ENCODE measurements at regions not wholly inside any gene's neighbourhood (a gene's known extent, or its start where the extent isn't known, plus 50 kb on each side); places are given as distances from the start of the nearest gene placed in this dataset.

DNA sequence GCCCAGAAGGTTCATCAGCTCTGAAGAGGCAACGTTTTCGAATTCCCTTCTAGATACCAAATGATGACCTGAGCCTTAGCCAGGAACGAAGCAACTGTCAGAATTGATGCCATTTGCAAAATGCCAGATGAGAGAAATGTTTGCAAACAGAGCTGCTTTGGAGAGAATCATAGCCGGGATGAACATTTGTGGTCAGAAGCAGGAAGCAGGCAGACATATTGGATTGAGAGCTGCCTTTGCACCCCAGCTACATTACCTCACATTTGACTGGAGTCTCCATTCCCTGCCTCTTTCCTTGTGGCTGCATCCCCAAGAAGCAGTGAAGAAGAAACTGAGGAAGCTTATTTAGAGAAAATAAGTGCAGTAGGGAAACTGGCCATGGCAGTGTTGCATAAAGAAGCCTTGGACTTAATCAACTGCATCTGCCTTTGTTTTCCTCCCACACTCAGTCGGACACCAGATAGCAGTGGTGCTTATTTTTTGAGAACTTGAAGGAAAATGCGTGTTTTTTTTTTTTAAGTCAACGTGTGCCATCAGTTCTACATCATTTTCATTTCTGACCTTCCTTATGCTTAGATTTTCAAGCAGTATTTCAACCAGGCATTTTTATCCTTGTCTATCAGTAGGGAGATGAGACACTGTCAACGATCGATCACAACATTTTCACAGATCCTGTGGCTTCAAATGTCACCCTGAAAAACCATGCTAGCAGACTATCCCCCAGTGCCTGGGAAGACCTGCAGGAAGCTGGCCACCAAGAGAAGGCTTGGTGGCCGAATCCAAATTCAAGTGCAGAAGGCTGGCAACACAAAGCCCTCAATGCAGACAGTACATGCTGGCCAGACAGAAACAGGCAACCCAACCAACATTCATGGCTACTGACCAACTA is 541.2 kb upstream of the JARID2 start:
- Histone ChIP-seq H3K79me2 (ENCODE audit: control insufficient read depth, insufficient read depth, low read length) (no peaks in the 10 kb centered on the region), H3K9me3 (ENCODE audit: control insufficient read depth, insufficient read depth, low read depth, low read length) (no peaks in the 10 kb centered on the region), H3K36me3 (ENCODE audit: control insufficient read depth, insufficient read depth, low read length) (no peaks in the 10 kb centered on the region), H3K9ac (ENCODE audit: insufficient read depth, low read length) (no peak overlapping the region), H3K4me1 (ENCODE audit: control insufficient read depth, extremely low read depth, insufficient read depth, low read length) (peaks cover 12% of the 10 kb centered on the region), H3K4me2 (ENCODE audit: extremely low read depth, insufficient read depth, low read length) (no peak overlapping the region), H4K20me1 (ENCODE audit: control insufficient read depth, extremely low read depth, insufficient read depth, low read length) (no peaks in the 10 kb centered on the region), H2AFZ (ENCODE audit: low read length) (no peak overlapping the region), H3K4me3 (replicated peaks in 1 of 4; ENCODE audit: control extremely low read depth in 1 of 4, insufficient read depth in 1 of 4, low read depth in 3 of 4, low read length in 4 of 4) (no peak overlapping the region), H3K27me3 (ENCODE audit: control insufficient read depth, insufficient read depth, low read length) (no peaks in the 10 kb centered on the region), H3K27ac (ENCODE audit: insufficient read depth, low read length) (peak overlapping the region; percentile 87)
- TF ChIP-seq EZH2 (IDR thresholded peaks at IDR 0.05; ENCODE audit: low read length, missing control alignments), result no peak
- DNase-seq (ENCODE audit: low read depth in 2 of 2), result no peak

DNA sequence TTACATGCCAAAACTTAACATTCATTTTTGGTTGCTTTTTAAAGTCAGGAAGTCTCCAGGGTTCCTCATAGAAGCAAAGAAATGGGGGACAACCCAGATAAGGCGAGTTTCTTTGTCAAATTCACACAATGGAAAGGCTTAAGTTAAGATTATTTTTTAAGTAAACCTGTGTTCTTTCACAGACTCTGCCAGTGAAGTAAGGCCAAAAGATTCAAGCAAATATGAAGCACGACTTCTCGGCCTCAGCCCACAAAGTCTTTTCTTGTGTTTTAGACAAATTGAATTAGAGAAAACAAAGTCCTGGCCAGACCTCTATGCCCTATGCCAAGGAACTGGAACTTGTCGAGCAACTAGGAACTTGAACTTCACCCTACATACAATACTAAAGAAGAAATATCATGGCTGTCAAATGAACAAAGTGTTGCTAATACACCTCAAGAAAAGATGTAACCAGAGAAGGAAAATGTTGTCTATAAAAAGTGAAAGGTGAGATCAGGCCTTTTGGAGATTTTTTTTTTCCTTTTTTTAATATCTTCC is 540.0 kb upstream of the JARID2 start:
- peak overlapping the region; percentile 44 for H3K4me2 ChIP-seq (ENCODE audit: extremely low read depth, insufficient read depth, low read length)
- H3K36me3 ChIP-seq (ENCODE audit: control insufficient read depth, insufficient read depth, low read length), result no peaks in the 10 kb centered on the region
- peak in 1 of 2 donors; percentile 59 for DNase-seq (ENCODE audit: low read depth in 2 of 2)
- H3K4me3 ChIP-seq (replicated peaks in 1 of 4; ENCODE audit: control extremely low read depth in 1 of 4, insufficient read depth in 1 of 4, low read depth in 3 of 4, low read length in 4 of 4), result no peak overlapping the region
- peaks cover 12% of the 10 kb centered on the region for H3K4me1 ChIP-seq (ENCODE audit: control insufficient read depth, extremely low read depth, insufficient read depth, low read length)
- H3K27me3 ChIP-seq (ENCODE audit: control insufficient read depth, insufficient read depth, low read length), result no peaks in the 10 kb centered on the region
- no peak for TF ChIP-seq EZH2 (IDR thresholded peaks at IDR 0.05; ENCODE audit: low read length, missing control alignments)
- no peak for TF ChIP-seq CTCF (conservative IDR thresholded peaks at IDR 0.05 in 1 of 2, IDR thresholded peaks at IDR 0.05 in 1 of 2; ENCODE audit: low read depth in 1 of 2, low read length in 2 of 2)
- peak overlapping the region; percentile 87 for H3K27ac ChIP-seq (ENCODE audit: insufficient read depth, low read length)
- H2AFZ ChIP-seq (ENCODE audit: low read length), result peak overlapping the region; percentile 14
- no peaks in the 10 kb centered on the region for H4K20me1 ChIP-seq (ENCODE audit: control insufficient read depth, extremely low read depth, insufficient read depth, low read length)
- no peaks in the 10 kb centered on the region for H3K9me3 ChIP-seq (ENCODE audit: control insufficient read depth, insufficient read depth, low read depth, low read length)
- H3K9ac ChIP-seq (ENCODE audit: insufficient read depth, low read length), result peak overlapping the region; percentile 24
- no peaks in the 10 kb centered on the region for H3K79me2 ChIP-seq (ENCODE audit: control insufficient read depth, insufficient read depth, low read length)

GRCh38 chr6:14706378-14706929 is 539.4 kb upstream of the JARID2 start:
- Histone ChIP-seq H3K4me2 (ENCODE audit: extremely low read depth, insufficient read depth, low read length) (peak overlapping the region; percentile 6), H3K27me3 (ENCODE audit: control insufficient read depth, insufficient read depth, low read length) (no peaks in the 10 kb centered on the region), H3K27ac (ENCODE audit: insufficient read depth, low read length) (peak overlapping the region; percentile 87), H3K4me3 (replicated peaks in 1 of 4; ENCODE audit: control extremely low read depth in 1 of 4, insufficient read depth in 1 of 4, low read depth in 3 of 4, low read length in 4 of 4) (no peak overlapping the region), H3K79me2 (ENCODE audit: control insufficient read depth, insufficient read depth, low read length) (no peaks in the 10 kb centered on the region), H3K9me3 (ENCODE audit: control insufficient read depth, insufficient read depth, low read depth, low read length) (no peaks in the 10 kb centered on the region), H3K36me3 (ENCODE audit: control insufficient read depth, insufficient read depth, low read length) (no peaks in the 10 kb centered on the region), H4K20me1 (ENCODE audit: control insufficient read depth, extremely low read depth, insufficient read depth, low read length) (no peaks in the 10 kb centered on the region), H3K4me1 (ENCODE audit: control insufficient read depth, extremely low read depth, insufficient read depth, low read length) (peaks cover 16% of the 10 kb centered on the region), H3K9ac (ENCODE audit: insufficient read depth, low read length) (no peak overlapping the region), H2AFZ (ENCODE audit: low read length) (peak overlapping the region; percentile 0)
- TF ChIP-seq EZH2 (IDR thresholded peaks at IDR 0.05; ENCODE audit: low read length, missing control alignments), result no peak
- peak; percentile 97 to 100 for DNase-seq (ENCODE audit: low read depth in 2 of 2)
